GM21360 (cell line): ENCODE measurements at regions not wholly inside any gene's neighbourhood (a gene's known extent, or its start where the extent isn't known, plus 50 kb on each side); places are given as distances from the start of the nearest gene placed in this dataset.
"Not testable (repeated sequence)": the region's sequence is repeated elsewhere in the genome, so short reads cannot be mapped to it uniquely, and the experiment has no call there.

Source experiments
- ATAC-seq: cut with Tn5 transposase; IDR thresholded peaks from one replicate; pipeline ENCODE4 v1.9.1; 2021; ENCODE audit warnings: mild to moderate bottlenecking, moderate library complexity; ENCODE audit not compliant: unreplicated experiment

GRCh38 chr2:236346366-236346765, 82.2 kb upstream of the ASB18 start:
- ATAC-seq, result no peak

DNA sequence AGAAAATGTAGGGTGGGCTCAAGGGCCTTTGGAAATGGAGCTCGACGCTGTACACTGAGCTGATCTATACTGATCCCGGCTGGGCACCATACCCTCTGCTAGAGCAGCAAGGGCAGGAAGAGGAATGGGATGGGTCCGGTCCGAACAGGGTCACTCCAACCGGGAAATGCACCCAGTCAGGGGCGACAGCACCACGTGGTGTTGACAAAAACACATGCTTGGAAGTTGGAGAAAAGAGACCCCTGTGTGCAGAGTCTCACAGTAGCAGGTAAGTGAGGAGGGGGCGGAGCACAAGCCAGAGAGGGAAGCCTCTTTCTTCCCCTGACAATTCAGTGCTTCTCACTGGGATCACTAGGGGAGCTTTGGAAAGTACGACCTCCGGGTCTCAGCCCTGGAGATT, 84.1 kb upstream of the ASB18 start:
- no peak for ATAC-seq

DNA sequence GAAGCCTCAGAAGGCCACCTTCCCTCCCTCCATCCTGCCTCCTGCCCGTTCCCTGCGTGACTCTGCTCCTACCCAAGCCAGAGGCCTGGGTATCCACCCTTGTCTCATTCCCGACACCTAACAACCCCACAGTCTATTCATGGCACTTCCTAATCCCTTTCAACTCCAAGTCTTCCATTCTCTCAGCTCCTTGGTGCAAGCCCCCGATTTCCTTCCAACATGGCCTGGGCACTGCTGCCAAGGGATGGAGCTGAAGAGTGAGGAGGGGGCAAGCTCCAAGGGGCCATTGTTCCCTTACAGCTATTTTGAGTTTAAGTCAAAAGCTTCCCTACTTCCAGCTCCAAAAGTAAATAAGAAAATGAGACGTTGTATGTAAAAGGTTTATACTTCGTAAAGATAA, 84.8 kb upstream of the ASB18 start:
- no peak for ATAC-seq

DNA sequence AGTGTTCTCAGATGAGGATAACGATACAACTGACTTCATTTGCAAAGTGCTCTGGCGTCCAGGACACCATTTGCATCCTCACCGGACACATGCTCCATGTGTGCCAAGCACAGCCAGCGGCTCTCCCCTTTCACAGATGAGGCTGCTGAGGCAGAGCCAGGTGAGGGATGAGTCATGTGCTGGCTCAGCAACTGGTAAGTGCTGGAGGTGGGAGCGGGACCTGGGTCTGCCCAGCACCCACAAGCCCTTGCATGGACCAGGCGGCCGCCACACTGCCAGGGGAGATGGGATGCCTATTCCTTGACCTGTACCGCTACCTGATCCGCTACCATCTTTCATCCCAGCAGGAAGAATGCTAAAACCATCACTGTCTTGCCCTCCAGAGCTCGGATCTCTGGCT, 86.2 kb upstream of the ASB18 start:
- ATAC-seq, result no peak

DNA sequence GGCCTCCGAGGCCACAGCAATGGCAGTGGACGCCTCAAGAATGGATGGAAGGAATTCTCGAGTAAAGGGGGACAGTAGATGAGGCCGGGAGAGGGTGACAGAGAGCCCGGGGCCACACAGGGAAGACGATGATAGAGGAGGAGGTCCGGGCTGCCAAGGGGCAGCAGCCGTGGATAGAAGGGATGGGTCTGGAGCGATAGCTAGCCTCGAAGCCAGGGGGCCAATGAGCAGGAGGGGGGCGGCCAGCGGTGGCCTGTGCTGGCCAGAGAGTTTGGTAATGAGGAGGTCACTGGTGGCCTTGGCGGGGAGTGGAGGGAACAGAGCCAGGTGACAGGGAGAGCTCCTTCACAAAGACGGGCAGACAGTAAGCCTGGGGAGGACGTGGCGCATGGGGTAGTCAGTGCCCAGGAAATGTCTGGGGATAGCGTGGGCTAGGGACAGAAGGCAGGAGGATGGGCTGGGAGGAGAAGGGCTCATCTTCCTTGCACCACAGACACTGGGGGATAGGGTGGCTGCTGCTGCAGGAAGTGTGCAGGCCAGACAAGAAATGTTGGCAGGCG, 87.8 kb upstream of the ASB18 start:
- no peak for ATAC-seq

GRCh38 chr2:236352761-236353593, 88.8 kb upstream of the ASB18 start:
- no peak for ATAC-seq

DNA sequence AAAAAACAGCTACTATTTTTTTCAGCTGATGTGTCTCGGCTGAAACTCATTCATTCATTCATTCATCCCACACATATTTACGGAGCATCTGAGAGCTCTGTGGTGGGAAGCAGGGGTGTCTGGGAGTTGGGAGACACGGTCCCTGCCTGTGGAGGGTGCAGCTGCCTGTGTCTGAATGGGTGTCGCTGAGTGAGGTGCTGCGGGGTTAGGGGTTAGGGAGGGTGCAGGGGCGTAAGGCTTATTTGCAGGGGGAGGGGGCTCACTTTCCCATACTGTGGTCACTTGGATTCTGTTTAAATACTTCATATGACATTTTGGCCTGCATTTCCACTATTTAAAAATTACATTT, 89.4 kb upstream of the ASB18 start:
- ATAC-seq, result no peak

GRCh38 chr2:236354056-236354940, 90.1 kb upstream of the ASB18 start:
- no peak for ATAC-seq

GRCh38 chr2:236354973-236355595, 90.9 kb upstream of the ASB18 start:
- ATAC-seq, result no peak

- no peak for ATAC-seq
Observed at GRCh38 chr2:236355911-236356310, 91.7 kb upstream of the ASB18 start.

DNA sequence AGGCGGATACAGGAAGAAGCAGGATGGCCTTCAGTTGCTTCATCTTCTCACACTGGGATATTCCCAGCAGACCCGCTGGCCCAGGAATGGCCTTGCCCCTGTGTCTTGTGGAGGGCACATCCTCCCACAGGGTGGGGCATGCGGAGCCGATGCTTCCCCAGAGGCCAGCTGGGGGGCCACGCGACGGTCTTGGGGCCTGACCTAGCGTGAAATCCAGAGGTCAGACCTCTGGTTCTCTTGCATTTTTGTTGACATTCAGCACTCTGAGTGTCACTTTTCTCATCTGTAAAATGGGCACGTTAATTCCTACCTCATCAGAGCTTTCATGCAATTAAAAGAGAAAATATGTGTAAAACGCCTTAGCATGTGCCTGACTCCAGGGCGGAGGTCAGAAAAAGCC, 92.1 kb upstream of the ASB18 start:
- not testable (repeated sequence) for ATAC-seq

DNA sequence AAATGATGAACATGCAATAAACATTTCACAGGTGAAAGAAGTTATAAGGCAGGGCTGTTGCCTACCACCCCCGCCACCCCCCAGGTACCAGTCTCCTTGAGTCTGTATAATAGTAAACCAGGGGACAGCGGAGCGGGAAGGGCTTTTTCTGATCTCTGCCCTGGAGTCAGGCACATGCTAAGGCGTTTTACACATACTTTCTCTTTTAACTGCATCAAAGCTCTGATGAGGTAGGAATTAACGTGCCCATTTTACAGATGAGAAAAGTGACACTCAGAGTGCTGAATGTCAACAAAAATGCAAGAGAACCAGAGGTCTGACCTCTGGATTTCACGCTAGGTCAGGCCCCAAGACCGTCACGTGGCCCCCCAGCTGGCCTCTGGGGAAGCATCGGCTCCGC, 94.3 kb upstream of the ASB18 start:
- ATAC-seq, result not testable (repeated sequence)

GRCh38 chr2:236359426-236360045, 95.3 kb upstream of the ASB18 start:
- no peak for ATAC-seq

- ATAC-seq, result no peak
Observed at GRCh38 chr2:236360496-236360895, 96.3 kb upstream of the ASB18 start.

DNA sequence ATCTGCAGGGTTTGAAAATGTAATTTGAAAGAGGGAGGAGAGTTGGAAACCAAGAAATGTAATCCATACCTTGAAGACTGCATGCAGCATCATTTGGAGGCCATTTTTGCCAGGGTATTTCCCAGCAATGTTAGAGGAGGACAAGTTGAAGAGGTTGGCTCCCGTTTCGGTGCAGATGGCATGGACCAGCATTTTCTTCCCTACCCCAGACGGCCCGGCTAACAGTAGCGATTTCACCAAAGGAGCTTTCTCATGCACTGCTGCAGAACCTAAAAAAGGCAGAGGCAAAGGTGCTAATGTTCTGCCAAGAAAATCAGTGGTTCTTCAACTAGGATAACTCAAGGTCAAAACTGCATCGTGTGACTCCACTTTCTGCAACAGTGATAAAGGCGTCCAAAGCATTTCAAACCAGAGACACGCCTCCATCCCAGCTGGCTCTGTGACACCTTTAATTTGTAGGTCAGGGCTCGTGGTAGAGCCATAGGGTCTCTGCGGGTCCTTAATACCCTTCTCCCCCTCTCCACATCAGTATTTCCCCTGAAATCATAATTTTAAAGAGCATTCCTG, 99.6 kb upstream of the ASB18 start:
- ATAC-seq, result no peak

- no peak for ATAC-seq
Observed at GRCh38 chr2:236365258-236366048, 101.2 kb upstream of the ASB18 start.

- ATAC-seq, result no peak
Observed at GRCh38 chr2:236366049-236366387, 101.8 kb upstream of the ASB18 start.

DNA sequence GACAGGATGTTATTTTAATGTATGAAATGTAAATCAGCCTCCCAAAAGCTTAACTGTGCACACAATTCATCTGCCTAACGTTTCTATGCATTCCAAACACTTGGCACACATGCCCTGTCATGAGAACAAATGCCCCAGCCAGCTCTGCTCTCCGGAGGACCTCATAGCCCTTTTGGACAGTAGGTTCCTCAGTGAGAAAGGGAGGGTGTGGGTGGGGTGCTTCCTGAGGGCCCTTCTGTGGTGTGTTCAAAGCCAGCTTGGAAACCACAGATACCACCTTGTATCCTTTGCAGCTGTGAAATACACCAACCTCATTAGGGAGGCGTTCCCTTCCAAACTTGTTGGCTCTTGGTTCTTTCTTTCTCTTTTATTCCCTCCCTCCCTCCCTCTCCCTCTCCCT, 102.2 kb upstream of the ASB18 start:
- no peak for ATAC-seq

DNA sequence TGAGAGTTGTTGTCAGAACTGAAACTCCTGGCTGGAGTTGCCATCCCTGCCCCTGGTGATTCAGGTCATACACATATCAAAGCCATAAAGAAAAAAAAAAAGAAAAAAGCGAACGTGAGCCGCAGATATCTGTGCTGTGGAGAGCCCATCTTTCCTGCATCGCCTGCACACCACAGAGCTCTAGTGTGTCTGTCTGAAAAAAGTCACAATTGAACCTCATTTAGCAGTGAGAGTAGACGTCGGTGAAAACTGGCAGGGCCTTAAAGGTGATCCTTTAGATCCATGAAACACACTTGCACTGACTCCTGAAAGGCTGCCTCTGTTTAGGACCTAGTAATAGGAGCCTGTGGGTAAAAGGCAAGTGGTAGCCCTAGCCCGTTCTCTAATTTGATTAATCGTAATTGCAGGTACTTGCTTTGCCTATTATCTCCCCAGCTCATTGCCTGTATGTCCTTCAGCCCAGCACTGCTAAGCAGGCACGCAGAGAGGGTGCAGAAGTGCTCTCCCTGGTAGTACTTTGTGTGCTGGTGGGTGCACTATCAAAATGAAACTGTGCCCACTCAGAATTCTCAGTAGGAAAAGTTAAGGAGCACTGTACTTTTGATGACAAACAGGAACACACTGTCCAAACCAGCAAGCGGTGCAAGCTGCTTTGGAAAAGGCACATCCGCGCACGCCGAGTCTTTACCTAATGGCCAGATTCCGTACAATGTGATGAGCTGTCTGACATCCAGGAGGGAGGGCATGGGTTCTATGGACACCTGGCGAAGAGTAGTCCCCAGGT, 103.5 kb upstream of the ASB18 start:
- ATAC-seq, result no peak
